Osteocyte (in vitro differentiated cells): ENCODE measurements at regions not wholly inside any gene's neighbourhood (a gene's known extent, or its start where the extent isn't known, plus 50 kb on each side); places are given as distances from the start of the nearest gene placed in this dataset.
A peak's percentile ranks its signal among the peaks of the same experiment; 100 is the strongest.

Experiments
- DNase-seq: peaks from one replicate; pipeline ENCODE4 v3.0.0; 2021; ENCODE audit warnings: mixed read lengths; ENCODE audit not compliant: unreplicated experiment; ENCODE audit errors: extremely low spot score
- H3K27ac Mint-ChIP-seq: one replicate; pipeline ENCODE4 v1.8.0; 2021; ENCODE audit warnings: mild to moderate bottlenecking, mixed read lengths; ENCODE audit not compliant: unreplicated experiment
- H3K27me3 Mint-ChIP-seq: one replicate; pipeline ENCODE4 v1.8.0; 2021; ENCODE audit warnings: mixed read lengths; ENCODE audit not compliant: unreplicated experiment
- H3K36me3 Mint-ChIP-seq: one replicate; pipeline ENCODE4 v1.8.0; 2021; ENCODE audit warnings: mixed read lengths; ENCODE audit not compliant: unreplicated experiment
- H3K4me1 Mint-ChIP-seq: one replicate; pipeline ENCODE4 v1.8.0; 2021; ENCODE audit warnings: mixed read lengths; ENCODE audit not compliant: unreplicated experiment
- H3K4me3 Mint-ChIP-seq: one replicate; pipeline ENCODE4 v1.8.0; 2021; ENCODE audit warnings: mild to moderate bottlenecking, moderate library complexity, mixed read lengths; ENCODE audit not compliant: unreplicated experiment
- H3K9me3 Mint-ChIP-seq: one replicate; pipeline ENCODE4 v1.8.0; 2021; ENCODE audit warnings: mixed read lengths; ENCODE audit not compliant: unreplicated experiment
- CTCF ChIP-seq: fragments of 200-600 bp; sonication (generic); IDR thresholded peaks from 2 replicates; pipeline ENCODE4 v1.5.0; 2021; ENCODE audit warnings: antibody characterized with exemption, mild to moderate bottlenecking, moderate library complexity

GRCh38 chr6:18323935-18324705, 59.8 kb upstream of the DEK start:
- DNase-seq, result no peak
- no peak overlapping the region for H3K27ac Mint-ChIP-seq
- no peaks in the 10 kb centered on the region for H3K9me3 Mint-ChIP-seq
- H3K27me3 Mint-ChIP-seq, result no peaks in the 10 kb centered on the region
- H3K36me3 Mint-ChIP-seq, result no peaks in the 10 kb centered on the region
- H3K4me3 Mint-ChIP-seq, result no peak overlapping the region
- TF ChIP-seq CTCF, result peak; percentile 79
- peaks cover 15% of the 10 kb centered on the region for H3K4me1 Mint-ChIP-seq

DNA sequence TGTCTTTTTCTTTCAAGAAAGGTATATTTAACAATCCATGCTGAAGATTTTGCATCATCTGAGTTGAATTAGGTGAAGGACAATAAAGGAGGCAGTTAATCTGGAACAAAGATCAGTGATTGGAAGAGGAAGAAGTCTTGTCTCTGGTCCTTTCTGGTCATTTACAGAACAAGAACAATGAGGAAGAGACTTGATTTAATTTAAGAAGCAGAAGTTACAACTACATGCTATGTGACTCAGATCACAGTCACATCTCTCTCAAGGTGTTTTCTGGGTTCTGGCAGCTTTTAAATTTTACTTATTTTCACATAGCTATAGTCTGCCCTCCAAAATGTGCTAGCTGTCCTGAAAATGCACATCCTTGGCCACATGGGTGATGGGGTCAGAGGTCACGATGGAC, 53.5 kb upstream of the DEK start:
- H3K4me1 Mint-ChIP-seq, result no peaks in the 10 kb centered on the region
- H3K27ac Mint-ChIP-seq, result no peak overlapping the region
- TF ChIP-seq CTCF, result no peak
- no peaks in the 10 kb centered on the region for H3K9me3 Mint-ChIP-seq
- H3K36me3 Mint-ChIP-seq, result no peaks in the 10 kb centered on the region
- DNase-seq, result no peak
- H3K4me3 Mint-ChIP-seq, result no peak overlapping the region
- H3K27me3 Mint-ChIP-seq, result no peaks in the 10 kb centered on the region

DNA sequence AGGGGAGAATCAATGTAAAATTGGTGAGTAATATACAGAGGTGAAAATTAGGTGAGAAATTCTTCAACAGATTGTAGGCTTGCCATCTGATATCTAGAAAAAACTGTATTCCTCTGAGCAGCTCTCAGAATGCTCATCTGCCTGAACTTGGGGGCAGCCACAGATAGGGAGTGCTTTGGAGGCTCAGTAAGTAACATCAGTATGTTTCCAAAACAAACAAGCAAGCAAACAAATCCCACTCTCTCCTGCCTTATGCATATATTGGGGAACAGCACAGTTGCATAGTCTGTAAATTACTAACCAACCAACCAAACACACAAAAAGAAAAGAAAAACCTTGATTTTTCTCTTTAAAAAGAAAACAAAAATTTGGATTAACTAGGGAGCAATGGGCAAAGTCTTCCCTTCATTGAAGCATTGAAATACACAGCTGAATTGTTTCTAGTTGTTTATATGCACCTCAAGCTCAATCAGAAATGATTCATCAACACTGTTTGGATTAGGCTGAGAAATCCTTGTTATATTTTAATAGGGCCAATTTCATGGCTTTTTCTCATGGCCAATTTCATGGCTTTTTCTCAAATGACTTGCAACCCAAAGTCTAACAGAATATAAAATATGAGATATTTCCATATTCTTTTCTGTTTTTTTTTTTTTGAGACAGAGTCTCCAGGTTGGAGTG, 50.1 kb upstream of the DEK start:
- Mint-ChIP-seq H3K9me3 (peaks cover 2% of the 10 kb centered on the region), H3K27me3 (no peaks in the 10 kb centered on the region), H3K27ac (no peak overlapping the region), H3K36me3 (no peaks in the 10 kb centered on the region), H3K4me3 (no peak overlapping the region), H3K4me1 (no peaks in the 10 kb centered on the region)
- TF ChIP-seq CTCF, result no peak
- DNase-seq, result no peak
